NOMO-1 treated with DMSO at 0.1 percent for 48 hours (cell line): ENCODE measurements at regions not wholly inside any gene's neighbourhood (a gene's known extent, or its start where the extent isn't known, plus 50 kb on each side); places are given as distances from the start of the nearest gene placed in this dataset.
"Not testable (repeated sequence)": the region's sequence is repeated elsewhere in the genome, so short reads cannot be mapped to it uniquely, and the experiment has no call there.

Experiments
- DNase-seq: peaks from one replicate; lab custom pipeline; 2025; ENCODE audit not compliant: unreplicated experiment; lab: John Stamatoyannopoulos, UW

DNA sequence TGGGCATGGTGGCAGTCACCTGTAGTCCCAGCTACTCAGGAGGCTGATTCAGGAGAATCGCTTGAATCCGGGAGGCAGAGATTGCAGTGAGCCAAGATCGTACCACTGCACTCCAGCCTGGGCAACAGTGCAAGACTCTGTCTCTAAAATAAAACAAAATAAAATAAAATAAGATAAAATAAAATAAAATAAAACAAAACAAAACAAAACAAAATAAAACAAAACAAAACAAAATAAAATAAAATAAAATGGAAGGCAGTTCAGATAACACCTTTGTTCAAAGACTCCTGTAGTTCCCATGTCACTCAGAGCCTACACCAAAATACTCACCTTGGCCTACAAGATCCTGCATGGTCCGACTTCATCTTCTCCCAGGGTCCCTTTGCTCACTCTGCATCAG, 61.3 kb downstream of the SYF2 start:
- DNase-seq, result not testable (repeated sequence)

DNA sequence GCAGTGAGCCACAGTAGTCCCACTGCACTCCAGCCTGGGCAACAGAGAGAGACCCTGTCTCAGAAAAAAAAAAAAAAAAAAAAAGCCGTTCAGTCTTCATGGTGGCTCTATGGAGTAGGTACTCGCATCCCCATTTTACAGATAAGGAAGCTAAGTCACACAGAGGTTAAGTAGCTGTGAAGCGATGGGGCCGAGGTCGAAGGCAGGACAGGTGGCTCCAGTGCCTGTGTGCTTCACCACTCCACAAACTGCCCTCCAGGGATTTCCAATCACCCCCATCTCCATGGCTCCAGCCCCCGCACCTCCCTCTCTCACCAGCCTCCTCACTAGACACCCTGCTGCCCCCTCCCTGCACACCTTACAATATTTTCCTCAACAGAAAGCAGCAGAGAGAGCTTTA, 61.9 kb downstream of the SYF2 start:
- DNase-seq, result no peak

DNA sequence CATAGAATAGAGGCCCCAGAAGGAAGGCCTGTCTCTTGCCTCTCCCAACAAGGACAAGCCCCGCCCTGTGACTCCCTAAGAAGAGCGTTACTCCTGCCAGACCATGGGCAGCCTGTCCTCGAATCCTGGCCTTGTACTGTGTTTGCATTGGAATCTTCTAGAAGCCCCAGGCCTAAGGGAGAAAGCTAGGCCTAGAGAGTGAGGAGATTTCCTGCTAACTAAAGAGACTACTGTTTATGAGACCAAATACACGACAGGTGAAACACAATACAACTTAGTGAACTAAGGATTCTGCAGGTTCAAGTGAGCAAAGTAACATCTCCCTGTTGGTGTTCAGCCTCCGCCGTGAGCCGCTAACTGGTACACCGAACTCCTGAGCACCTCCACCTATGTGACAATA, 62.7 kb downstream of the SYF2 start:
- no peak for DNase-seq

DNA sequence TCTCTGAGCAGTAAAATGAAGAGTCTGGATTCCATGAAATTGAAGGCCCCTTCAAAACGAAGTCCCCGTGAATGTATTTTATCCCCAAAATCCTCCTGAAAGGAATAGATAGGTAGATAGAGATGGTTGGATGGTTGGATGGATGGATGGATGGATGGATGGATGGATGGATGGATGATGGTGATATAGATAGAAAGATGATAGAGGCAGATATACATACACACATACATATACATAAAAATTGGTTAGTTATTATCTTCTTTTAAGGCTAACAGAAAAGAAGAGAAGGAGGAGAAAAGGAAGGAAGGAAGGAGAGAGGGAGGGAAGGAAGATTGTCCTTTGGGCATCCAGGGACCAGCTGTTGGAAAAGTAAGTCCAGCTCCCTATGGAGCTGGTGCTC, 63.1 kb downstream of the SYF2 start:
- no peak for DNase-seq

DNA sequence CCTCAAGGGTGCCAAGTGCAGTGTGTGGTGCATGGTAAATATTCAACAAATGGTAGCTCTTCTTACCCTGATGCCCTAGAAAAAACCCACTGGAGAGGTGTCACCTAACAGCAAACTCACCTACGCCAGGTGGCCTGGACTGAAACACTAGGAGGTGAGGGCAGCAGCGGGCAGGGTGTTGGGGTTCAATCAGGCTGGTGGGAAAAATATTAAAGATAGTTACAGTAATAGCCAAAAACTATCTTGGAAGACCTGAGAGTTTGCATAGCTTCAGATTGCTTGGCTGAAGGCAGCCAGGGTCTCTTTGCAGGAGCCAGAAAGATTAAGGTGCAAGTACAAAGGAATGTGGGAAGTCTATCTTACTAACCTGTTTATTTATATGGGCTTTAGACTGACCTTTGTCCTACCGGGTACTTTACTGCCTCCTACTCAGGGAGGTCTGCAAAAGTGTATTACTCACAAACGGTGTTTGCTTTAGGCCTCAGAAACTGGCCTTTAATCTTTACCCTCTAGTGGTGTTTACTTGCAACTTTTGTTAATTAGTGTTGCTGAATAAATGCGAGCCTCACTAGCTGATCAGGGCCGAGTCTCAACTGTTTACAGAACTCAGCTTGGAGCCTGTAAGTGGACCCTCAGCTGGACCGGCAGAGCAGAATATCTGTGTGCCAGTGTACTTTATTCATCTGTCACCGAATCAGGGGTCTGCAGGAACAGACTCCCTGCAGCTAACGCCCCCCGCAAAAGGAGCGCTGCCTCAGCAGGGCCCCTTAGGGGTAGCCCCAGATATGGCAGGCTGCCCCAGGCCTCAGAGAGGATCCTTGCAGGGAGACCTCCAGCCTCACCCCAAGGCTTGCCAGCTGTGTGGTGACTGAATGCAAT, 63.9 kb downstream of the SYF2 start:
- DNase-seq, result no peak

DNA sequence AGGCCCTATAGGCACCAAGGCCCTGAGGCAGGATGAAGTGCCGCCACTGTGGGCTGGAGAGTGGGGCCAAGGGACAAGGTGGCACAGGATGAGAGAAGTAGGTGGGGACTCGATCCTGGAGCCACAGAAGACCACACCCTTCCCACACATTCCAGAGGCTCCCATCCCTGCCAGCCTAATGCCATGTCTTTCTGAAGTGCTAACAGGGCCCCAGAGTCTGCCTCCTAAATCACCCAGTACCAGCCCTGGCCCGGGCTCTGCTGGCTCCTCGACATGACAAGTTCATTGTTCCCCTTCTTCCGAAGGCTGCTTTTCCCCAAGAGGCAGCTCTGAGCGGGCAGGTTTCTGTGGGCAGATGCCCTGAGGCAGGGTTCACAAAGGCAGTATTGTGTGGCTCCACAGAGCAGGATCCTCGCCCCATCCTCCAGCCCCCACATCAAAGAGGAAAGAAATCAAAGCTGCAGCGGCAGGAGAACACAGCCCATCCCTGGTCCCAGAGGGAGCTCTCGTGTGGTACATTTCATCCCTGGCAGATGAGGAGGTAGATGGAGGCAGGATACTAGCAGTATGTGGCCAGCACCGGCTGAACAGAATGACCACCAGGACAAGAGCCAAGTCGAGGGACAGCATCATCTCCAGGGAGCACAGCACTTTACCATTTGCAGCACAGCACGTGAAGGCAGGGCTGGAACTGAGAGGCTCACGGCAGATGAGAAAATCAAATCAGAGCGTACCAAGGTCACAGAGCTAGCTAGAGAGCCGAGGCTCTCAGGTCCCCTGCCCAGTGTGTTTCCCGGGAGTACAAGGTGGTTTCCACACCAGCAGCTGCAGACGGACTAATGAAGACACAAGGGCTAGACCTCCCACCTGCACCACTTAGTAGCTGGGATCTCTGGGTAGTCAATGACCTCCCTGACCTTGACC, 64.8 kb downstream of the SYF2 start:
- DNase-seq, result no peak

DNA sequence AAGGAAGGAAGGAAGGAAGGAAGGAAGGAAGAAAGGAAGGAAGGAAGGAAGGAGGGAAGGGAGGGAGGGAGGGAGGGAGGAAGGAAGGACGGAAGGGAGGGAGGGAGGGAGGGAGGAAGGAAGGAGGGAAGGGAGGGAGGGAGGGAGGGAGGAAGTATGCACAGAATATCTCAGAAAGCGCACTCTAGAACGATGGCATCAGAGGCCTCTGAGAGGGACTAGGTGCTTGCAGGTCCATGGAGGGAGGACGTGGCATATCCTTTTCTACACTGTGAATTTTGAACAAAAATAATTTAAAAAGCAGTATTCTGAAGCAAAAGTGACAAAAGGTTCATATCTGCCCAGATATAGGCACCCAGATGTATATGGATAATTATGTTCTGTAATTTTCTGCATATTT, 65.5 kb downstream of the SYF2 start:
- no peak for DNase-seq

DNA sequence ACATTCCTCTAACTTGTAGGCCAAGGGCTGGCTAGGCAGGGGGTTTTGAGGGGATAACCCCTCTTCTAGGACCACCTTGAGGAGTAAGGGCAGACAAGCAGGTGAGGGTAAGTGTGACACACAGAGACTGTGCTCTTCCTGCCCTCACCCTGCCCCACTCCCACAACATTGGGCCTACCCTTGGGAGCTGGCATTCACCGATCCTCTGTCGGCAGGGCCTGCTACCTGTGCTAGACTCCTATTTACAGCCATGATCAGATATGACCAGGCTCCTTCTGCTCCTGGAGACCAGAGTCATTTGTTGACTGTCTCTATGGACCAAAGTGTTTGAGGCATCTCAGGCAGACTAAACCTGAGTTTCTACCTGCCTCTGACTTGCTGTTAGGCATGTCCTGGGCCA, 68.3 kb downstream of the SYF2 start:
- DNase-seq, result no peak

DNA sequence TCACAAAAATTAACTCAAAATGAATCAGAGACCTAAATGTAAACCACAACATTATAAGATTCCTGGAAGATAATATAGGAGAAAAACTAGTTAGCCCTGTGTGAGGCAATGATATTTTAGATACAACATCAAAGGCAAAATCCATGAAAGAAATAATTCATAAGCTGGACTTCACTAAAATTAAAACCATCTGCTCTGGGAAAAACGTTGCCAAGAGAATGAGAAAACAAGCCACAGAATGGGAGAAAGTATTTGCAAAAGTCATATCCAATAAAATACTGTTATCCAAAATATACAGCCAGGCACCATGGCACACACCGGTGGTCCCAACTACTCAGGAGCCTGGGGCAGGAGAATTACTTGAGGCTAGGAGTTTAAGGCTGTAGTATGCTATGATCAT, 70.3 kb downstream of the SYF2 start:
- DNase-seq, result no peak

DNA sequence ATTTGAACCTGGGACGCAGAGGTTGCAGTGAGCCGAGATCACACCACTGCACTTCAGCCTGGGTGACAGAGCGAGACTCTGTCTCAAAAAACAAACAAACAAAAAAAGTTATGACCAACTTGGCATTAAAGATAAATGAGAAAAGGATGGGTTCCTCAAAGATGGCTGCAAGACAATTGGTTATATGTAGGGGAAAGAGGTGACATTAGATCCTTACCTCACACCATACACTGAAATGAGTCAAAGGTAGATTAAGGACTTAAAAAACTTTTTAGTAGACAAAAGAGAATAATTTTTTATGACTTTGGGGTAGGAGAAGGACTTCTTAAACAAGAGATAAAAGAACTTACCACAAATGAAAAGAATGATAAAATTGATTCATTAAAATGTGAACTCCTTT, 74.5 kb downstream of the SYF2 start:
- DNase-seq, result no peak

DNA sequence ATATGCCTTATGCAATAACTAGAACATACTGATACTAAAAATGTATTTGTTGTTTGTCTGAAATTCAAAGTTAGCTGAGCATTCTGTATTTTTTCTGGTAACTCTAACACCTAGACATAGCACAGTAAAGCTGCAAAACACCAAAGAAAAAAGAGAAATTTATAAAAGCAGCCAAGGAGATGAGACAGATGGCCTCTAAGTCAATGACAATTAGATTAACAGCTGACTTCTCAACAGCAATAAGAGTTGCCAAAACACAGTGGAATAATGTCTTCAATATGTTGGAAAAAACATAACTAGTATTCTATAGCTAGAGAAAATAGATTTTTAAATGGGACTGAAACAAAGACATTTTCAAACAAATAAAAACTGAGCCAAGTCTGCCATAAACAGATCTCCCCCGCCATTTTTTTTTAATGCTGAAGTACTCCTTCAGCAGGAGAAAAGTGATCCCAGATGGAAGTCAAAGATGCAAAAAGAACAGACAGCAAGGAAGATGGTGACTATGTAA, 81.3 kb downstream of the SYF2 start:
- DNase-seq, result no peak

DNA sequence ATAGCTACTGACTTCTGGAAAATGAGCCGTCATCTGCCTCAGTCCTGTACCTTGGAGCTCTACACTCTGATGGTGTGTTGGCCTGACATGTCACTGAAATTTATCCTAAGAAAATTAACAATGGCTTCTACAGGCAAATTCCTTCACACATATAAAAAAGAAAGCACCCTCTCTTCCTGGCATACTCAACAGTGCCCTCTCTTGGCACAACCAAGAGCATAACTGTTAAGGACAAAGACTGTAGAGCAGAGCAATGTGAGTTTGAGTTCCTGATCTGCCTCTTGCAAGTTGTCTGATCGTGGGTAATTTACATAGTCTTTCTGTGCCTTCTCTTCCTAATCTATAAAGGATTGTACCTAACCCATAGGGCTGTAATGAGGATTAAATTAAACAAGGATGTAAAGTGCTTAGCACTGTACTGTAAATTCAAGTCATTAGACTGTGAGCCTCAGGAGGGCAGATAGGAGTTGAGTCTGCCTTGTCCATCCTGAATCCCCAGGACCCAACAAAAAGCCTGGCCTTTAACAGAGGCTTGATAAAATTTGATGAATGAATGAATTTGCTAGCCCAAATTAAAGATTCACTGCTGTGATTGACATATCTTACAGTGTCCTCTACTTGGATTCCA, 83.5 kb downstream of the SYF2 start:
- peak; percentile 63 for DNase-seq

DNA sequence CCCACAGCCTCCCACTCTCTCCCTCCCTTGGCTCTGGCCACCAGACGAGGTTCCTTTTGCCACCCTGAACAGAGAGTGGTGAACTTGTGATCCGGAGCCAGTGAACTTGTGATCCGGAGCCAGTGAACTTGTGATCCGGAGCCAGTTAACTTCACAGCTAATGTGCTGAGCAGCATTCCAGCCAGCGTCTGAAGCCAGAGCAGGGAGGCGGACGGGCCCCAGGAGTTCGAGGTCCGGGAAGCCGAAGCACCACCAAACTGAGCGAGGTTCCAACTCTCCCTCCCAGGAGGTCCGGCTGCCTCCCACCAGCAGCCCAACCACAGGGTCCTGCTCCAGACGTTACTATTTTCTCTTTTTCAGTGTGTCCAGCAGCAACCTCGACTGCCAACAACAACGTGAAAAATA, 85.8 kb downstream of the SYF2 start:
- no peak for DNase-seq

DNA sequence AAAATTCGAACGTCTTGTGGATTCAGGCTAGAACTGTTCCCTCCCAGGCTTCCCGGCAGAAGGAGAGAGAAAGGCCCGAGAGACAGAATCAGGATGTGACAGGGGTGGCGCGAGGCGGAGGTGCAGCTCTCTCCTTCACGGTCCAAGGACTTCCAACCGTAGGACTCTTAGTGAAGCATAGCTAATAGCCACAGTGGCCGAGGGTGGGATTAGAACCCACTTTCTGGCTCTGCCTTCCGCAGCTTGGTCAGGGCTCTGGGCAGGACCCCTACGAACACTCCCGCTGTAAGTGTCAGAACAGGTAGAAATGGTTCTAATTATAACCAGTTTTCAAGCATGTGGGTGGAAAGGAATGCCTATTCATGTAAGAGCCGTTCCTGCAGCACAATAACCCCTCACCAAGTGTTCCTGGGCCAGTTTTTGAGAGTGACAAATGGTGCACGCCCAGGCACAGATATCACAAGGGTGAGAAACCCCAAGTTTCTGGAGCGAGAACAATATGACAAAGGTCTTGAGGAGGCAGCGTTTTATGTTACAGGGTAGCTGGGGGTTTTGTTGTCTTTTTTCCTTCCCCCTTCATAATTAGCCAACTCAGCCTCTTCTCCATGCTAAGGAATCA, 86.4 kb downstream of the SYF2 start:
- no peak for DNase-seq

DNA sequence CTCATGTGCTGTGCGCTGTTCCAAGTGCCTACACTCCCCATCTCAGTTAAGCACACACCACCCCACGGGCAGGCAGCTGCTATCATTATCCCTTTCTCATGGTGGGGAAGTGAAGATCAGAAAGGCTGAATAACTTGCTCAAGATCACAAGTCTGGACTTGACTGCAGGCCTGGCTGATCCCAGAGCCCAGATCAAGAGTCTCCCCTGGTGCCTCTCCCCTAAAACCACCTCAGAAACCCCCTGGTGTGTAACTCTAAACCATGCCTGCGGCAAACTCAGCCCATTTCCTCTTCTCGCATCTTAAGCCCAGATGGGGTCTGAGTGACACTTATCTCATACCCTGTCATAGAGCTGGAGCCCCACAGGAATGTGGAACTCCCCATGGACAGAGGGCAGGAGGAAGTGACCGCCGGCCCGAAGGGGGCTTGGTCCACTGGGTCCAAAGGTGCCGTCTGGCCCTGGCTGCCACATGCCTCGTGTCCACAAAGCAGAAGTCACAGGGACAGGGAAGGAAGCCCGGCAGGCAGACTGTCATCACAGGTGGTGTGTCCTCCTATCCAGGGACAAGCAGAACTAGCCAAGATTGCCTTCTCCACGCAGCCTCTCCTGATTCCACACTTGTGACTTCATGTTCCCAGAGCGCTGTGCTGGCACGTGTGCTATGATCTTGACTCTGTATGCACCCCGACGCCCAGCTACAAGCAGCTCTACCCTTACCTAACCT, 92.1 kb downstream of the SYF2 start:
- DNase-seq, result peak; percentile 67

DNA sequence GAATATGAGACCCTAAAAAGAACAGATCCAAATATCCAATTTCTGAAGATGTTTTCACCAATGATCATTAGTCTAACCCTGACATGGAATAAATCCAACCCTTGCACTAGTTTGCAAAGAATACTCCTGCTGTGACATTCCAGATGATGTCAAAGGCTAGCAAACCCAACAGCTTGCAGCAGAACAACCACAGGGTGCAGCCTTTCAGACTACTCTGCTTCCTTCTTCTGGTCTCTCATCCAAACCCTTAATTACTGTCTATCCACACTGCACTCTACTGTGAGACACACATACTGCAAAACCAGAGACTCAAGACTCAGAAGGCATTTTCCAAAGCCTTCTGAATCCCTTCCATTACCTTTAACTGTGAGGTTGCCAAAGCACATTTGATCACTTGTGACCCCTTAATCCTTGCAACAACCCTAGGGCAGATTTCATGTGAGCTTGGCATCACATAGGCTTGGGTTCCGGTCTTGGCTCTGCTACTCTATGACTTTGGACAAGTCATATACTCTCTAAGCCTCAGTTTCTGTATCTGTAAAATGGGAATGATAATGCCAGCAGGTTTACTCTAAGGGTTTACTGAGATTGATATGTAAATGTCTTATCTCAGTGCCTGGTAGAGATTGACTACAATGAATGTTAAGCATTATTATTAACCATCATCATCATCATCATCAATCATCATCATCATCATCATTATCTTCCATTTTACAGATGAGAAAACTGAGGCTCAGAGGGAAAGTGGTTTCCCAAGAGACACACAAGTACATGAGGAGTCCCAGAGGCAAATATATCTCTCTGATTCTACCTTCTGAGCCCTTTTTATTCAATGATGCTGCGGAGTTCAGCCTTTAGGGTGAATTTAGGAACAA, 94.5 kb downstream of the SYF2 start:
- DNase-seq, result no peak

DNA sequence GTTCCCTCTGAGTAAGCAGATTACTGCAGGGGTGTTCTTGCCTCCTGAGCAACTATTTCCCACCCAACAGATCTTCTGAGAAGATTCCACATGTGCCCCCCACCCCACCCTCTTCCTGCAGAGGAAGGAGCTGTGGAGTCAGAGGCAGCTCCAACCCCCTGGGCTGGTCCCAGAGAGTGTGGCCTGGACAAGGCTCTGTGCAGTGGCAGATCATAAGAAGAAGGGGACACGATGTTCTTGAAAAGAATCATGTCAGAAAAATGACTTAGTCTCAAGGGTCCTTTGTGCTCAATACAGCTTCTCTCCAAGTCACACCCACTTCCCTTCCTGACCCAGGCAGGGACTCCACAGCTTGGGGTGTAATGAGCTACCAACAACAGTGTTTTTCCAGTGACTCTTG, 95.2 kb downstream of the SYF2 start:
- no peak for DNase-seq

DNA sequence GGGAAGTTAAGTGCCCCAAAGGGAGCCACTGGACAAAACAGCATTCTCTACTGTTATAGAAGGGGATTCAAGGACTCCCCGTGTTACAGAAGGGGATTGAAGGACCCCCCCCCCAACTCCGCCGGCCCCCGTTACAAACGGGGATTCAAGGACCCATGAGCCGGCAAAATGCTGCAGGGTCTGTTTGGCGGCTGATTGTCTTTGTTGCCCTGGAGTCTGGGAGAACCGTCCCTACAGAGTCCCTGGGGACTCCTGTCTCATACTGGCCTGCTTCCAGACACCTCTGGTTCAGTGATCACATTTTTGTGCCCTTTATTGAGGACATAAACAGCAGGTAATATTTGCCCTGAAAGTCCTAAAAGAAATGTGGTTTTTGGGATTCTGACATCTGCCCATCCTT, 96.4 kb downstream of the SYF2 start:
- DNase-seq, result no peak

DNA sequence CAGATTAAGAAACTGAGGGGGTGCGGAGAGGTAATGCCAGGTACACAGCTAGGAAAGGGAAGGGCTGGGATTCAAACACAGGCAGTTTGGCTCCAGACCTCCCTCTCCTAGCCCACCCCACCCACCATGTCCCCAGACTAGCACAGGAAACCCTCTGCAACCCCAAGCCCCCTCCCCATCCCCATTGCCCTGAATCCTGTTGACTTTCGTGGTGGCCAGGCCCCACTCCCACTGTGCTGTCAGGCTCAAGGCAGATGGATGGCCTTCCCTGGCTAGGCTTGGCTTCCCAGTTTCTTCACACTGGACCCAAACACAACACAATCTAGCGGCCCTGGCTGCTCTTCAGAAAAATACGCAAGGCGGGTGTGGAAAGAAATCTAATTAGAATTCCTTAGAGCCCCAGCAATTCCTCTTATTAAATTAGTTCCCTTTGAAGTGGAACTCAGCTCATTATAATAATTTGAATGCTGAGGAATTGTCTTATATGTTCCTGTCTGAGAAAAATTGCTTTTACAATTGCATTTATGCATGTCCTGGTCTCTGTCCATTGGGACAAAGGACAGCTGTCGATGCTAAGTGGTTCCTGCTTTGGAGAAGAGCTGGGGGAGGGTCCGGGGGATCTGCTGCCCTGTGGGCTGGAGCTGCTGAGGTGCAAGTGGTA, 97.4 kb downstream of the SYF2 start:
- DNase-seq, result no peak
